Adrenal gland (tissue), 9 donors: ENCODE measurements at regions not wholly inside any gene's neighbourhood (a gene's known extent, or its start where the extent isn't known, plus 50 kb on each side); places are given as distances from the start of the nearest gene placed in this dataset.

Experiments
- DNase-seq, 7 donors: peaks; one replicate each; pipeline ENCODE4 v3.0.0-alpha.2; 2019 to 2020
- H3K27ac ChIP-seq, 5 donors: fragments of 200-600 bp; sonication (generic) in 4 of 5; 1 replicate in 3 of 5; 2 replicates in 2 of 5; pipeline versions ENCODE4 v1.5.1 to v1.8.0; 2016 to 2020; ENCODE audit warnings: mild to moderate bottlenecking in 1 of 5
- H3K27me3 ChIP-seq: fragments of 200-600 bp; 2 replicates; pipeline ENCODE4 v1.8.0; 2021
- H3K36me3 ChIP-seq, 2 donors: fragments of 200-600 bp; replicated peaks in 1 of 2; 1 replicate in 1 of 2; 2 replicates in 1 of 2; pipeline versions ENCODE4 v1.5.1 to v1.8.0; 2018 to 2022
- H3K4me1 ChIP-seq, 2 donors: fragments of 200-600 bp; replicated peaks in 1 of 2; 1 replicate in 1 of 2; 2 replicates in 1 of 2; pipeline versions ENCODE4 v1.5.1 to v1.8.0; 2018 to 2021
- H3K4me3 ChIP-seq, 4 donors: fragments of 200-600 bp; sonication (generic) in 3 of 4; one replicate each; pipeline ENCODE4 v1.5.1; 2016 to 2018
- H3K9me3 ChIP-seq, 3 donors: fragments of 200-600 bp; sonication (generic) in 1 of 3; replicated peaks in 1 of 3; 1 replicate in 2 of 3; 2 replicates in 1 of 3; pipeline versions ENCODE4 v1.5.1 to v1.8.0; 2016 to 2021
- CTCF ChIP-seq, 6 experiments: fragments of 450-650 bp in 4 of 6; fragments of 200-600 bp in 2 of 6; sonication (generic) in 1 of 6; IDR thresholded peaks; 1 replicate in 5 of 6; 2 replicates in 1 of 6; pipeline versions ENCODE4 v1.5.1 to v1.8.0; 2016 to 2021; ENCODE audit warnings: antibody characterized with exemption in 6 of 6, mild to moderate bottlenecking in 2 of 6, moderate library complexity in 1 of 6
- POLR2A ChIP-seq, 2 donors: fragments of 450-650 bp; IDR thresholded peaks; one replicate each; pipeline ENCODE4 v1.6.1; 2017; ENCODE audit warnings: antibody characterized with exemption in 2 of 2, mild to moderate bottlenecking in 2 of 2, moderate library complexity in 1 of 2
- WGBS, 4 donors: extraction: QIAGEN DNeasy Blood & Tissue Kit in 2 of 4; methylation state at CpG; one replicate each; pipeline versions ENCODE4 v1.1.5 to v1.1.7; 2013 to 2017; 5-methylcytosine and 5-hydroxymethylcytosine counted together
- intact Hi-C, 2 donors: fragments of 100-400 bp; cut with DNase I; formaldehyde crosslinking; loops; one replicate each; pipeline versions ENCODE4 v1.14.1 to v1.15.0; 2022 to 2023
- donor health status: healthy with polysubstance abuse.
- donor health status: Bipolar disorder and iron deficiency.
- donor health status: DM: yes; HTN: yes; CAD: no.
- donor health status: DM: no; HTN: no; CAD: no.
- donor health status: DM: no; HTN: no; CAD: no.

GRCh38 chr3:11697701-11698100 is 54.0 kb upstream of the VGLL4 start:
- 95 to 99% (median 98%) methylated on average over 2 of the region's 2 CpGs for WGBS, 4 donors

GRCh38 chr3:11696054-11696453 is 52.3 kb upstream of the VGLL4 start:
- WGBS, 4 donors = 77 to 88% (median 88%) methylated on average over 2 of the region's 2 CpGs
- no peak overlapping the region for H3K27ac ChIP-seq
- TF ChIP-seq CTCF (IDR thresholded peaks at IDR 0.05) = no peak
- TF ChIP-seq POLR2A (IDR thresholded peaks at IDR 0.05) = no peak
- peaks cover 0 to 4% of the 10 kb centered on the region in 2 donors for H3K36me3 ChIP-seq
- H3K4me3 ChIP-seq = no peak overlapping the region
- no peaks in the 10 kb centered on the region for H3K4me1 ChIP-seq
- H3K9me3 ChIP-seq = no peaks in the 10 kb centered on the region
- intact Hi-C loops = no loop called here
- DNase-seq = no peak
- no peaks in the 10 kb centered on the region for H3K27me3 ChIP-seq

More at GRCh38 chr3:11697701-11698100, 54.0 kb upstream of the VGLL4 start:
- TF ChIP-seq CTCF (IDR thresholded peaks at IDR 0.05) (no peak), POLR2A (IDR thresholded peaks at IDR 0.05) (no peak)
- no peak for DNase-seq
- Histone ChIP-seq H3K4me3 (no peak overlapping the region), H3K36me3 (peaks cover 0 to 4% of the 10 kb centered on the region in 2 donors), H3K27ac (no peak overlapping the region), H3K4me1 (no peaks in the 10 kb centered on the region), H3K27me3 (no peaks in the 10 kb centered on the region), H3K9me3 (no peaks in the 10 kb centered on the region)
- intact Hi-C loops = no loop called here
